DMS79 treated with DMSO at 0.1 percent for 48 hours (cell line): ENCODE measurements at regions not wholly inside any gene's neighbourhood (a gene's known extent, or its start where the extent isn't known, plus 50 kb on each side); places are given as distances from the start of the nearest gene placed in this dataset.

Experiments
- DNase-seq: peaks from one replicate; lab custom pipeline; 2025; lab: John Stamatoyannopoulos, UW

DNA sequence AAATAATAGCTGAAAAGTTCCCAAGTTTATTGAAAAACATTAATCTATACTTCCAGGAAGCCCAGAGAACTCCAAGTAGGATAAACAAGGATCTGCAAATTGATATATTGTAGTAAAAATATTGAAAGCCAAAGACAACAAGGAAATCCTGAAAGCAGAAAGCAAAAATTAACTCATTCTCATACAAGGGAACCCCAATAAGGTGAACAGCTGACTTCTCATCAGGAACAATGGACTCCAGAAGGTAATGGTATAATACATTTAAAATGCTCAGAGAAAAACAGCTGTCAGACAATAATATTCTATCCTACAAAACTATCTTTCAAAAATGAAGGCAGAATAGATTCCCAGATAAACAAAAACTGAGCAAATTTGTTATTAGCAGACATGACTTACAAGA lies 138.1 kb upstream of the BMP4 start:
- peak; percentile 9 for DNase-seq

GRCh38 chr14:54098536-54098935 lies 141.9 kb upstream of the BMP4 start:
- DNase-seq: no peak

GRCh38 chr14:54102051-54102456 lies 145.4 kb upstream of the BMP4 start:
- DNase-seq: no peak

DNA sequence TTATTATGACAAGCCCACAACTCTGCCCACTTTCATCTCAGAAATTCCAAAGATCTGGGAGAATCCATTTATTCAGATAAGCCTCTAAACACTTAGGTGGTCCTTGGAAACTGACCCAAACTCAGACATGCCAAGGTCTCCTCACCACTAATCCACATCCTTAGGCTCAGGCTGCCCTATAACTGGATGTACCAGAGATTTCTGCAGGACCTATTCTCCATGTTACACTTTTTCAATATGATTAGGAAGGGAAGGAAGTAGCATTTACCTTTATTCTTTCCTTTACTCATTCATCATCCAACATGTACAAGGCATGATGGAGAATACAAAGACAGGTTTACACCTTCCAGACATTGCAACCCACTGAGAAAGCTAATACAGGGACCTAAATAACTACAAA lies 145.9 kb upstream of the BMP4 start:
- DNase-seq: no peak

GRCh38 chr14:54104601-54105145 lies 148.0 kb upstream of the BMP4 start:
- no peak for DNase-seq

DNA sequence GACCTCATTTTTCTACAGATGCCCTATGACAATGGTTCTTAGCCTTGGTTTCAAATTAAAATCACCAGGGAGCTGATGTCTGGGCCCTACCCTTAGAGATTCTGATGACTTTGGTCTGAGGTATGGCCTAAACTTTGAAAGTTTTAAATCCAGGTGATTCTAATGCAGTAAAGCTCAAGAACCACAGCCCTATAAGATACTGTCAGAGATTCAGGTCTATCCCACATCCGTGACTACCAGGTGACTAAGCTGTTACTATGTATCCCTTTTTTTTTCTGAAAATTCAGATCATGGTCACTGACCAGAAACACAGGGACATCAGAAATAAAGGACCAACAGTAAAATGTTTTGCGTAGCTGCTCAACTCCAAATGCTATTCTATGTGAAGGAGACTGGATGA lies 148.8 kb upstream of the BMP4 start:
- no peak for DNase-seq

- DNase-seq: no peak
These were observed 149.3 kb upstream of the BMP4 start for GRCh38 chr14:54105898-54106297.

GRCh38 chr14:54106661-54107377 lies 150.2 kb upstream of the BMP4 start:
- DNase-seq: no peak

- DNase-seq: no peak
These were observed 152.2 kb upstream of the BMP4 start for GRCh38 chr14:54108481-54109471.

- DNase-seq: no peak
These were observed 153.0 kb upstream of the BMP4 start for GRCh38 chr14:54109521-54110120.

GRCh38 chr14:54114941-54115340 lies 158.3 kb upstream of the BMP4 start:
- no peak for DNase-seq

- no peak for DNase-seq
These were observed 159.7 kb upstream of the BMP4 start for GRCh38 chr14:54116198-54116885.

GRCh38 chr14:54116972-54117371 lies 160.3 kb upstream of the BMP4 start:
- no peak for DNase-seq

DNA sequence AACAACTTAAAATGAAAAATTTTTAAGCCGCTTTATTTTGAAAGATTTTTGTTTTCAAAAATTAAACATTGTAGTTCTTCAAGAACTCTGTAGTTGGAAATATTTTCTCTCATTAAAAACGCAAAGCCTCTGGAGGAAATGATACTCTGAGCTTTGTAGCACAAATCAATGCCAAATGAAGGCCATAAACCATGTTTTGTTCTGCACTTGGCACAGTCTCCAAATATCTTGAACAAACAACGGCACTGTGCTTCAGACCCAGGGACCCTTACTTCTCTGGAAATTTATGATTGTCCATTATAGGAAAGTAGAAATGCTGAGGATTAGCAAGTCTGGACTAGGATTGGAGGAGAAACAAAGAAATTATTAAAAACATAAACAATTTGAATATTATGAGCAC lies 160.8 kb upstream of the BMP4 start:
- DNase-seq: no peak

DNA sequence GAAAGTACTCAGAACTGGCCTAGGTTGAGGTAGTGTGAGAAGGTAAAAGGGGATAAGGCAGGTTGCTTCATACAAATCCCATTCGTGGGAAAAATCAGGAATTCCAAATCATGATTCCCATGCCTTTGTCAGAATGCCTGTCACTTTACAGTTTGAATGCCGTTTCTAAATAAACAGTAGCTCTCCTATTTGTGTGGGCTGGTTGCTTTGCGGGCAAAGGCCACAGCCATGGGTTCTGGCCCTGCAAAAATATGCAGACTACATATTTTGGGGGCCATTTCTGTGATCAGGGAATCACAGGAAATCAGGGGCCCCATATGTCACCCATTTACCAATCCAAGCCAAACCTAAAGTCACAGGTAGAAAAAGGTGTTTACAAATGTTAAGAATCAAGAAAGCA lies 161.3 kb upstream of the BMP4 start:
- DNase-seq: no peak

GRCh38 chr14:54120260-54120659 lies 163.6 kb upstream of the BMP4 start:
- no peak for DNase-seq

DNA sequence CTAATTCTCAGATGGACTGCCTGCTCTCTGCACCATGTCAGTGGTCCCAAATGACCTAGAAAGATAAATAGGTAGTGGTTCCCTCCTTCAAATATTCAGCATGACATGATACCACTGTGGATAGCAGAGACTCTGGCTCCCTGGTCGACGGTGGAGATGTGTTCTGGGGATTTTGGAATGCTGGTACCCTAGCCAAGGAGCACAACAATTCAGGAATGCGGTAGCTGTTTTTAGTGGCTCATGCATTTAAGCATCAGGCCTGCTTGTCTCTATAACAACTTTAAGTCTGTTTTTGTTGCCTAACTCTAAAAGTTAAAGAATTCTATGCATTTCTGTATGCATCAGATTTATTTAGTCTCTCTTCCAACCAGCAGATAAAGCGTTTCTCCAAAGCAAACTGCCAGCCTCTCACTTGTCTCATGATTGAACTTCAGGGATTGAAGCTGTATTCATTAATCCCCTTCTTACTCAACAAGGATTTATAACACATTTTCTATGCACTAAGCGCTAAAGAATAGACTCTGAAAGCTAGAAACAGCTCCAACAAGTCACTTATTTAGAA lies 164.9 kb upstream of the BMP4 start:
- DNase-seq: no peak

DNA sequence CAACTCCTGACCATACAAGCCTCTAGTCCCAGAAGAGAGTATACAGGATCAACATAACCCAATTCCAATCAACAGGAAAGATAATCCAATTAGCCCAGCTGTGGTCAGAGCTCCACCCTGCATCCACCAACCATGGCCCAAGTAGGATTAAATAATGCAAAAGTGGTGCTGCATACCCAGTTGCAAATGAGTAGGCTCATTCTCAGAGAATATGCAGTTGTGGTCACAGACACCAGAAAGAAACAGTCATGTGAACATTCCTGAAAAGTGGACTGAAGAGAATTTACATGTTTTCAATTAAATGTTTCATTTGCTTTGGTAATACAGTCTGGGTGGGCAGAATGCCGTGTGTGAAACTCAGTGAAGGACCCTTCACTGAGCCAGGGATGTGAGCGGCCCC lies 167.2 kb upstream of the BMP4 start:
- DNase-seq: no peak

- no peak for DNase-seq
These were observed 168.5 kb upstream of the BMP4 start for GRCh38 chr14:54125109-54125508.

GRCh38 chr14:54126947-54127346 lies 170.3 kb upstream of the BMP4 start:
- DNase-seq: no peak

GRCh38 chr14:54127526-54127925 lies 170.9 kb upstream of the BMP4 start:
- DNase-seq: no peak
